DND-41 (cell line): ENCODE measurements at regions not wholly inside any gene's neighbourhood (a gene's known extent, or its start where the extent isn't known, plus 50 kb on each side); places are given as distances from the start of the nearest gene placed in this dataset.
"Not testable (repeated sequence)": the region's sequence is repeated elsewhere in the genome, so short reads cannot be mapped to it uniquely, and the experiment has no call there.

Experiments
- ATAC-seq: fragments of 200-7000 bp; cut with Tn5 transposase; 3 replicates; pipeline ENCODE4 v1.9.1; 2021; ENCODE audit warnings: low read depth; ENCODE audit not compliant: insufficient read depth
- DNase-seq: peaks from one replicate; pipeline ENCODE4 v3.0.0-alpha.2; 2020
- H2AFZ ChIP-seq: 2 replicates; pipeline ENCODE4 v1.6.0; 2012; ENCODE audit warnings: low read depth, low read length
- H3K27ac ChIP-seq: 2 replicates; pipeline ENCODE4 v1.5.1; 2012; ENCODE audit warnings: low read length, inconsistent platforms
- H3K27me3 ChIP-seq: fragments of 200-600 bp; sonication (generic); 2 replicates; pipeline ENCODE4 v1.6.0; 2012; ENCODE audit warnings: low read length, mild to moderate bottlenecking, inconsistent platforms; ENCODE audit not compliant: insufficient read depth, poor library complexity
- H3K36me3 ChIP-seq: 2 replicates; pipeline ENCODE4 v1.5.1; 2012; ENCODE audit warnings: low read length, inconsistent platforms; ENCODE audit not compliant: insufficient read depth
- H3K4me1 ChIP-seq: 2 replicates; pipeline ENCODE4 v1.5.1; 2012; ENCODE audit warnings: mild to moderate bottlenecking, low read length; ENCODE audit not compliant: insufficient read depth
- H3K4me2 ChIP-seq: 2 replicates; pipeline ENCODE4 v1.6.0; 2012; ENCODE audit warnings: mild to moderate bottlenecking, moderate library complexity, low read length, inconsistent platforms; ENCODE audit not compliant: insufficient read depth
- H3K4me3 ChIP-seq, 2 experiments: fragments of 200-600 bp in 1 of 2; shearing (Covaris generic) in 1 of 2; 2 replicates each; pipeline ENCODE4 v1.5.1; 2012 to 2016; ENCODE audit warnings: inconsistent platforms in 2 of 2, low read length in 2 of 2, mild to moderate bottlenecking in 2 of 2, low read depth in 1 of 2, moderate library complexity in 1 of 2
- H3K79me2 ChIP-seq: 2 replicates; pipeline ENCODE4 v1.6.0; 2012; ENCODE audit warnings: low read length, inconsistent platforms; ENCODE audit not compliant: insufficient read depth
- H3K9ac ChIP-seq: 2 replicates; pipeline ENCODE4 v1.6.0; 2012; ENCODE audit warnings: low read depth, mild to moderate bottlenecking, inconsistent platforms, low read length, moderate library complexity
- H3K9me3 ChIP-seq: 2 replicates; pipeline ENCODE4 v1.5.1; 2012; ENCODE audit warnings: low read length, moderate library complexity, mild to moderate bottlenecking, inconsistent platforms; ENCODE audit not compliant: insufficient read depth, severe bottlenecking
- H4K20me1 ChIP-seq: 2 replicates; pipeline ENCODE4 v1.6.0; 2012; ENCODE audit warnings: low read length; ENCODE audit not compliant: insufficient read depth
- EZH2 ChIP-seq: IDR thresholded peaks from 3 replicates; pipeline ENCODE4 v1.6.1; 2012; ENCODE audit warnings: borderline replicate concordance, low read depth, mild to moderate bottlenecking, moderate library complexity, low read length, inconsistent platforms; ENCODE audit not compliant: severe bottlenecking
- TF ChIP-seq, protein P1 (sequence below): IDR thresholded peaks from 2 replicates; pipeline ENCODE4 v1.5.1; 2012; ENCODE audit warnings: borderline replicate concordance, low read length, moderate library complexity, mild to moderate bottlenecking; ENCODE audit not compliant: poor library complexity, severe bottlenecking; ENCODE audit errors: extremely low read depth

DNA sequence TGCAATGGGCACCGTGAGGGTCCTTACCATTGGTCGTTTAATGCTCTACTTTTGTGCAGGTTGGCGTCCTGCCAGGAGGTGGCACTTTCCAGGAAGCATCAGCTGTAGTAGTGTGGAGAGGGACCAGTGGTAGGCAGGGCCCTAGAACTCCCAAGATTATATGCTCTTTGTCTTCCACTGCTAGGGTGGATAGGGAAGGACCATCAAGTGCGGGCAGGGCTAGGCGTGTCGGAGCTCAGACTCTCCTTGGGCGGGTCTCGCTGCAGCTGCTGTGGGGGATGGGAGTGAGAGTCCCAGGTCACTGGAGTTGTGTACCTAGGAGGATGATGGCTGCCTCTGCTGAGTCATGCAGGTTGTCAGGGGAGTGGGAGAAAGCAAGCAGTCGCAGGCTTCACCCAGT is 134.7 kb downstream of the KLF8 start:
- H3K27me3 ChIP-seq = no peaks in the 10 kb centered on the region
- no peak overlapping the region for H2AFZ ChIP-seq
- H3K9ac ChIP-seq = no peak overlapping the region
- no peak for DNase-seq
- no peak for ATAC-seq
- H3K4me1 ChIP-seq = peaks cover 26% of the 10 kb centered on the region
- H3K4me2 ChIP-seq = no peak overlapping the region
- no peak for TF ChIP-seq EZH2
- TF ChIP-seq, protein P1, sequence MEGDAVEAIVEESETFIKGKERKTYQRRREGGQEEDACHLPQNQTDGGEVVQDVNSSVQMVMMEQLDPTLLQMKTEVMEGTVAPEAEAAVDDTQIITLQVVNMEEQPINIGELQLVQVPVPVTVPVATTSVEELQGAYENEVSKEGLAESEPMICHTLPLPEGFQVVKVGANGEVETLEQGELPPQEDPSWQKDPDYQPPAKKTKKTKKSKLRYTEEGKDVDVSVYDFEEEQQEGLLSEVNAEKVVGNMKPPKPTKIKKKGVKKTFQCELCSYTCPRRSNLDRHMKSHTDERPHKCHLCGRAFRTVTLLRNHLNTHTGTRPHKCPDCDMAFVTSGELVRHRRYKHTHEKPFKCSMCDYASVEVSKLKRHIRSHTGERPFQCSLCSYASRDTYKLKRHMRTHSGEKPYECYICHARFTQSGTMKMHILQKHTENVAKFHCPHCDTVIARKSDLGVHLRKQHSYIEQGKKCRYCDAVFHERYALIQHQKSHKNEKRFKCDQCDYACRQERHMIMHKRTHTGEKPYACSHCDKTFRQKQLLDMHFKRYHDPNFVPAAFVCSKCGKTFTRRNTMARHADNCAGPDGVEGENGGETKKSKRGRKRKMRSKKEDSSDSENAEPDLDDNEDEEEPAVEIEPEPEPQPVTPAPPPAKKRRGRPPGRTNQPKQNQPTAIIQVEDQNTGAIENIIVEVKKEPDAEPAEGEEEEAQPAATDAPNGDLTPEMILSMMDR = no peak
- H3K4me3 ChIP-seq = no peak overlapping the region
- no peaks in the 10 kb centered on the region for H4K20me1 ChIP-seq
- H3K27ac ChIP-seq = no peak overlapping the region
- no peaks in the 10 kb centered on the region for H3K79me2 ChIP-seq
- no peaks in the 10 kb centered on the region for H3K36me3 ChIP-seq
- H3K9me3 ChIP-seq = no peaks in the 10 kb centered on the region

DNA sequence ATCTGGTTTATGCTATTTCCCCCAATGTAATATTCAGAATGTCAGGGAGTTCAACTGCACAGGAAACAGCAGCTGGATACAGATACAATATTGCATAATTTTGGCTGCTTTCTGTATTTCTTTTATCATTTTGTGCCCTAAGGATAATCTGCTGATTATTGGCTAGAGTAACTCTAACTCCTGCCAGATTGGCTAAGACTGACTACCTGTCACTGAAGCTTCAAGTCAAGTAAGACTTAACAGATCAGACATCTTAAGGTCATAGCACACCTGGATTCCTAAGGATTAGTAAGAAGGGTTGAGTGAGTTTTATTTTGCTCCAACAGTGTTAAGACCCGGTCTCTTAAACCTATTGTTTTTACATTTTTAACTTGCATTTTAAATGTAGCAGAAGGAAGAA is 136.8 kb downstream of the KLF8 start:
- DNase-seq (no peak), ATAC-seq (no peak)
- TF ChIP-seq, protein P1 = no peak
- no peak for TF ChIP-seq EZH2
- Histone ChIP-seq H3K4me1 (peaks cover 26% of the 10 kb centered on the region), H3K79me2 (no peaks in the 10 kb centered on the region), H3K4me2 (no peak overlapping the region), H4K20me1 (no peaks in the 10 kb centered on the region), H3K36me3 (no peaks in the 10 kb centered on the region), H3K4me3 (no peak overlapping the region), H3K27me3 (no peaks in the 10 kb centered on the region), H3K9ac (no peak overlapping the region), H2AFZ (no peak overlapping the region), H3K27ac (no peak overlapping the region), H3K9me3 (no peaks in the 10 kb centered on the region)

- not testable (repeated sequence) for H3K4me3 ChIP-seq, DNase-seq, H3K36me3 ChIP-seq, H3K79me2 ChIP-seq, H4K20me1 ChIP-seq, H2AFZ ChIP-seq, ATAC-seq, H3K27ac ChIP-seq, H3K4me2 ChIP-seq, H3K9ac ChIP-seq, H3K9me3 ChIP-seq, H3K27me3 ChIP-seq, H3K4me1 ChIP-seq
These were observed 148.0 kb downstream of the KLF8 start for GRCh38 chrX:56379984-56380780.

GRCh38 chrX:56382278-56382677 is 150.1 kb downstream of the KLF8 start:
- Histone ChIP-seq H3K4me2 (no peak overlapping the region), H3K9ac (no peak overlapping the region), H3K4me1 (peaks cover 12% of the 10 kb centered on the region), H3K79me2 (no peaks in the 10 kb centered on the region), H3K27ac (no peak overlapping the region), H2AFZ (no peak overlapping the region), H3K9me3 (no peaks in the 10 kb centered on the region), H4K20me1 (no peaks in the 10 kb centered on the region), H3K4me3 (no peak overlapping the region), H3K27me3 (no peaks in the 10 kb centered on the region), H3K36me3 (no peaks in the 10 kb centered on the region)
- no peak for ATAC-seq
- no peak for DNase-seq
- TF ChIP-seq, protein P1 = no peak
- TF ChIP-seq EZH2 = no peak
